DND-41 (cell line): ENCODE measurements at regions not wholly inside any gene's neighbourhood (a gene's known extent, or its start where the extent isn't known, plus 50 kb on each side); places are given as distances from the start of the nearest gene placed in this dataset.

Experiments
- ATAC-seq: fragments of 200-7000 bp; cut with Tn5 transposase; 3 replicates; pipeline ENCODE4 v1.9.1; 2021; ENCODE audit warnings: low read depth; ENCODE audit not compliant: insufficient read depth
- DNase-seq: peaks from one replicate; pipeline ENCODE4 v3.0.0-alpha.2; 2020
- H2AFZ ChIP-seq: 2 replicates; pipeline ENCODE4 v1.6.0; 2012; ENCODE audit warnings: low read depth, low read length
- H3K27ac ChIP-seq: 2 replicates; pipeline ENCODE4 v1.5.1; 2012; ENCODE audit warnings: low read length, inconsistent platforms
- H3K27me3 ChIP-seq: fragments of 200-600 bp; sonication (generic); 2 replicates; pipeline ENCODE4 v1.6.0; 2012; ENCODE audit warnings: low read length, mild to moderate bottlenecking, inconsistent platforms; ENCODE audit not compliant: insufficient read depth, poor library complexity
- H3K36me3 ChIP-seq: 2 replicates; pipeline ENCODE4 v1.5.1; 2012; ENCODE audit warnings: low read length, inconsistent platforms; ENCODE audit not compliant: insufficient read depth
- H3K4me1 ChIP-seq: 2 replicates; pipeline ENCODE4 v1.5.1; 2012; ENCODE audit warnings: mild to moderate bottlenecking, low read length; ENCODE audit not compliant: insufficient read depth
- H3K4me2 ChIP-seq: 2 replicates; pipeline ENCODE4 v1.6.0; 2012; ENCODE audit warnings: mild to moderate bottlenecking, moderate library complexity, low read length, inconsistent platforms; ENCODE audit not compliant: insufficient read depth
- H3K4me3 ChIP-seq, 2 experiments: fragments of 200-600 bp in 1 of 2; shearing (Covaris generic) in 1 of 2; 2 replicates each; pipeline ENCODE4 v1.5.1; 2012 to 2016; ENCODE audit warnings: inconsistent platforms in 2 of 2, low read length in 2 of 2, mild to moderate bottlenecking in 2 of 2, low read depth in 1 of 2, moderate library complexity in 1 of 2
- H3K79me2 ChIP-seq: 2 replicates; pipeline ENCODE4 v1.6.0; 2012; ENCODE audit warnings: low read length, inconsistent platforms; ENCODE audit not compliant: insufficient read depth
- H3K9ac ChIP-seq: 2 replicates; pipeline ENCODE4 v1.6.0; 2012; ENCODE audit warnings: low read depth, mild to moderate bottlenecking, inconsistent platforms, low read length, moderate library complexity
- H3K9me3 ChIP-seq: 2 replicates; pipeline ENCODE4 v1.5.1; 2012; ENCODE audit warnings: low read length, moderate library complexity, mild to moderate bottlenecking, inconsistent platforms; ENCODE audit not compliant: insufficient read depth, severe bottlenecking
- H4K20me1 ChIP-seq: 2 replicates; pipeline ENCODE4 v1.6.0; 2012; ENCODE audit warnings: low read length; ENCODE audit not compliant: insufficient read depth
- CTCF ChIP-seq: IDR thresholded peaks from 2 replicates; pipeline ENCODE4 v1.5.1; 2012; ENCODE audit warnings: borderline replicate concordance, low read length, moderate library complexity, mild to moderate bottlenecking; ENCODE audit not compliant: poor library complexity, severe bottlenecking; ENCODE audit errors: extremely low read depth
- EZH2 ChIP-seq: IDR thresholded peaks from 3 replicates; pipeline ENCODE4 v1.6.1; 2012; ENCODE audit warnings: borderline replicate concordance, low read depth, mild to moderate bottlenecking, moderate library complexity, low read length, inconsistent platforms; ENCODE audit not compliant: severe bottlenecking

GRCh38 chr13:73532987-73533510, 474.2 kb downstream of the KLF5 start:
- H4K20me1 ChIP-seq, result no peaks in the 10 kb centered on the region
- no peak overlapping the region for H3K9ac ChIP-seq
- no peaks in the 10 kb centered on the region for H3K9me3 ChIP-seq
- ATAC-seq (no peak), DNase-seq (no peak)
- H3K4me2 ChIP-seq, result no peak overlapping the region
- no peaks in the 10 kb centered on the region for H3K4me1 ChIP-seq
- H2AFZ ChIP-seq, result no peak overlapping the region
- no peaks in the 10 kb centered on the region for H3K79me2 ChIP-seq
- H3K27ac ChIP-seq, result no peak overlapping the region
- no peaks in the 10 kb centered on the region for H3K36me3 ChIP-seq
- no peak overlapping the region for H3K4me3 ChIP-seq
- no peak for TF ChIP-seq CTCF
- TF ChIP-seq EZH2, result no peak
- H3K27me3 ChIP-seq, result no peaks in the 10 kb centered on the region

GRCh38 chr13:73532582-73532981, 473.8 kb downstream of the KLF5 start:
- Histone ChIP-seq H3K9ac (no peak overlapping the region), H3K4me2 (no peak overlapping the region), H3K36me3 (no peaks in the 10 kb centered on the region), H3K9me3 (no peaks in the 10 kb centered on the region), H3K4me1 (no peaks in the 10 kb centered on the region), H3K27ac (no peak overlapping the region), H3K79me2 (no peaks in the 10 kb centered on the region), H4K20me1 (no peaks in the 10 kb centered on the region), H3K4me3 (no peak overlapping the region), H3K27me3 (no peaks in the 10 kb centered on the region), H2AFZ (no peak overlapping the region)
- TF ChIP-seq CTCF (no peak), EZH2 (no peak)
- no peak for DNase-seq
- ATAC-seq, result no peak

- ATAC-seq (no peak), DNase-seq (no peak)
- TF ChIP-seq CTCF (no peak), EZH2 (no peak)
- Histone ChIP-seq H3K27ac (no peak overlapping the region), H3K9me3 (no peaks in the 10 kb centered on the region), H3K27me3 (no peaks in the 10 kb centered on the region), H4K20me1 (no peaks in the 10 kb centered on the region), H3K9ac (no peak overlapping the region), H3K4me2 (no peak overlapping the region), H3K4me3 (no peak overlapping the region), H3K79me2 (no peaks in the 10 kb centered on the region), H3K4me1 (no peaks in the 10 kb centered on the region), H3K36me3 (no peaks in the 10 kb centered on the region), H2AFZ (no peak overlapping the region)
Observed at GRCh38 chr13:73531014-73531413, 472.2 kb downstream of the KLF5 start.

GRCh38 chr13:73522937-73523336, 464.1 kb downstream of the KLF5 start:
- Histone ChIP-seq H3K9me3 (no peaks in the 10 kb centered on the region), H3K36me3 (no peaks in the 10 kb centered on the region), H3K4me2 (no peak overlapping the region), H3K27ac (no peak overlapping the region), H3K4me1 (no peaks in the 10 kb centered on the region), H3K79me2 (no peaks in the 10 kb centered on the region), H3K9ac (no peak overlapping the region), H3K27me3 (no peaks in the 10 kb centered on the region), H2AFZ (no peak overlapping the region), H4K20me1 (no peaks in the 10 kb centered on the region), H3K4me3 (no peak overlapping the region)
- DNase-seq (no peak), ATAC-seq (no peak)
- TF ChIP-seq EZH2, result no peak
- no peak for TF ChIP-seq CTCF
